ENCODE measurements at regions not wholly inside any gene's neighbourhood (a gene's known extent, or its start where the extent isn't known, plus 50 kb on each side); places are given as distances from the start of the nearest gene placed in this dataset.

DNA sequence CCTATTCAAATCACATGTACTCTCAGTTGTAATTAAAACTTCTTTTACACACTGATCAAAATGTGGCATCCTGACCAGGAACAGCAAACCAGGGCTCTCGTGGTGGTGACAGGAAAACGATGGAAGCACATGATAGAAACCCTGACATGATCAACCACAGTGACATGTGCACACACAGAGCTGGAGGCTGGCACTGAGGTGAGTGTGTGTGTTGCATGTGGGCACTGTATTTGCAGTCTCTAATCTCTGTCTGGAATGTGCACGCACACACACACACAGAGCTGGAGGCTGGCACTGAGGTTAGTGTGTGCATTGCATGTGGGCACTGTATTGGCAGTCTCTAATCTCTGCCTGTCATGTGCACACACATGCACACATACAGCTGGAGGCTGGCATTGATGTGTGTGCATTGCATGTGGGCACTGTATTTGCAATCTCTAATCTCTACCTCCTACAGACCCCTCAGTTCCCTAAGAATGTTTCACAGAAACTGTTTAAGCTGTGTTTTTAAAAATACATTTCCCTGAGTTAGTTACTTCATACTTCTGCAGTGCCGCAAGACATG is 406.9 kb downstream of the SFMBT2 start:
- no peak overlapping the region for H3K9ac ChIP-seq (ENCODE audit: low read length in 2 of 2)
- H3K27me3 ChIP-seq (ENCODE audit: control insufficient read depth in 1 of 2, insufficient read depth in 2 of 2, low read length in 2 of 2), result no peaks in the 10 kb centered on the region
- H3K27ac ChIP-seq (ENCODE audit: low read length), result no peak overlapping the region
- no peaks in the 10 kb centered on the region for H3K36me3 ChIP-seq (ENCODE audit: control insufficient read depth in 2 of 2, insufficient read depth in 2 of 2, low read length in 2 of 2)
- no peak overlapping the region for H3K4me3 ChIP-seq (ENCODE audit: low read length in 2 of 2)
- no peaks in the 10 kb centered on the region for H3K4me1 ChIP-seq (ENCODE audit: control insufficient read depth, insufficient read depth, low read length)
- no peaks in the 10 kb centered on the region for H3K9me3 ChIP-seq (ENCODE audit: control insufficient read depth in 2 of 2, low read length in 2 of 2)

DNA sequence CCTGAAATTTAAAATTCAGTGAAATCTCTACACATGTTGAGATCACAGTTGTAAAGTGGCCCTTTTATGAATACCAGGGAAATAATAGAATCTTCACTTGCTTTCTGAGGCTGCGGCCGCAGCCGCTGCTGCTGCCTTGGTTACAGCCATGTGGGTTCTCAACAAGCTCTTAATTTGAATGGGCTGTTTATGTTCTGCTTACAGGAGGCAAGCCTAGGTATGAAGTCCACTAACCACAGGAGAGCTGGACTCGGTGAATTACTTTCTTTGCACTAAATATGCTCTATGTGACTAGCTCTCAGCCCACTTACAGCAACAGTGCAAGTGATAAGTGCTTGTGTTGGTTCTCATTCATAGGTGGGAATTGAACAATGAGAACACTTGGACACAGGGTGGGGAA is 410.8 kb downstream of the SFMBT2 start:
- no peaks in the 10 kb centered on the region for H3K4me1 ChIP-seq (ENCODE audit: control insufficient read depth, insufficient read depth, low read length)
- no peak overlapping the region for H3K4me3 ChIP-seq (ENCODE audit: low read length in 2 of 2)
- H3K9ac ChIP-seq (ENCODE audit: low read length in 2 of 2), result no peak overlapping the region
- no peaks in the 10 kb centered on the region for H3K27me3 ChIP-seq (ENCODE audit: control insufficient read depth in 1 of 2, insufficient read depth in 2 of 2, low read length in 2 of 2)
- H3K36me3 ChIP-seq (ENCODE audit: control insufficient read depth in 2 of 2, insufficient read depth in 2 of 2, low read length in 2 of 2), result no peaks in the 10 kb centered on the region
- no peaks in the 10 kb centered on the region for H3K9me3 ChIP-seq (ENCODE audit: control insufficient read depth in 2 of 2, low read length in 2 of 2)
- no peak overlapping the region for H3K27ac ChIP-seq (ENCODE audit: low read length)

DNA sequence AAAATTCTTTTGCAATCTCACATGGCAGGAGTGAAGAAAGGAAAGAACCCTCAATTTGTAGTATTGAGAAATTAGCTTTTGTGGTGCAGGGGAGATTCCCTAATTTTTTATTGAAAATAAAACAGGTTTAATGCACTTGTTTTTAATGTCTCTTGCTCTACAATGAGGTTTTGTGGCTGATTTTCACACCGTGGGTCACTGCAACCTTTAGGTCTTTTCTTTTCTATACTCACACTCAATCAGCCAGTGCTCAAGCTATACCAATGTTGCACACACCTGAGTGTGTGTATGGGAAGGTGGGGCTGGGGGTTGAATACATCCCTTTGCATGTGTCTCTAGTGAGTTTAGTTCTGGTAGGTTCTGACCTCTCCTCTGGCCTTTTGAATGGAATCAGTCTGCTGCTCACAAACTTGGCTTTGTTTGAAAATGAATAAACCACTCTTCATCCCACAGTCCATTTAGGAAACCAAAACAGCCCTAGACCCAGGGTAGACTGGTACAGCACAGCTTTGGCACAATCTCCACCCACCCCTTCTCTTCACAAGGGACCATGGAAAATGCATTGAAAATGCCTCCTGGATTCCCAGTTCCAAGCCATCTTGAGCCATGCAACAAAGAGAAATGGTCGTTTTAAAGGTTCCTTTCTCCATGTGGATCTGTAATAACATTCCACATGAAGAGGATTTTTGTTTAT is 411.5 kb downstream of the SFMBT2 start:
- H3K4me1 ChIP-seq (ENCODE audit: control insufficient read depth, insufficient read depth, low read length), result no peaks in the 10 kb centered on the region
- no peak overlapping the region for H3K4me3 ChIP-seq (ENCODE audit: low read length in 2 of 2)
- no peaks in the 10 kb centered on the region for H3K9me3 ChIP-seq (ENCODE audit: control insufficient read depth in 2 of 2, low read length in 2 of 2)
- H3K9ac ChIP-seq (ENCODE audit: low read length in 2 of 2), result no peak overlapping the region
- H3K36me3 ChIP-seq (ENCODE audit: control insufficient read depth in 2 of 2, insufficient read depth in 2 of 2, low read length in 2 of 2), result no peaks in the 10 kb centered on the region
- H3K27me3 ChIP-seq (ENCODE audit: control insufficient read depth in 1 of 2, insufficient read depth in 2 of 2, low read length in 2 of 2), result no peaks in the 10 kb centered on the region
- no peak overlapping the region for H3K27ac ChIP-seq (ENCODE audit: low read length)

DNA sequence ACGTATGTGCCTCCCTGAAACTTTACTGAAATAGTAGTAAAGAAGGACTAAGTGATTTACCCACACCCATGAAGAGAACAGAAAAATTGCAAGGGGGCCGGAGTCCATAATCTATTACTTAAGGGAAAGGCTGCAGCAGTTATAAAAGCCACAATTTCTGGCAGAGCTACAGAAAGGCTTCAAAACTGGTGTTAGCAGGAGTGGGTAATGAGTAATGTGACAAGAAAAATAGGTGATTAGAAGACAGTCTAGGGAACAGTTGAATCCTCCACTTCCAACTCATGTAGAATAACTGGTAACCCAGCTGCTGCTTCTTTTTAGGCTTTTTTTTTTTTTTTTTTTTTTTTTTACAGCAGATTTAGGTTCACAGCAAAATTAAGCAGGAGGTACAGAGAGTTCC is 413.3 kb downstream of the SFMBT2 start:
- no peak overlapping the region for H3K27ac ChIP-seq (ENCODE audit: low read length)

DNA sequence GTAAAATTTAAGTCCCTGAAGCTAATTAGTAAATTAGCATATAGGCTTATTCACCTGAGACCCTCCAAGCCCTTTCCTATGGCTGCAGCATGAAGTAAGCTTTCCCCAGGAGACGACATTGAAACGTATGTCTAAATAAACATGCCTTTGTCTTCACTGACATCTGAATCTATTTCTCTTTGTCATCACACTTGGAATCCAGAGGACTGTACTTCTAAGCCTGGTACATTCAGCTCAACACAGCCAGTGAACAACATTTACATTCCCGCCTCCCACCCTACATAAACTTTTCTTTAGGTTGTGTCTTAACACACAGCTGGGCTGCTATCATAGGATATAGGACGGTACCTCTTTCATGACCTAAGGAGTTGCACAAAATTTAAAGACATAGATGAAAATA is 414.4 kb downstream of the SFMBT2 start:
- Histone ChIP-seq H3K4me1 (ENCODE audit: control insufficient read depth, insufficient read depth, low read length) (no peaks in the 10 kb centered on the region), H3K9ac (ENCODE audit: low read length in 2 of 2) (no peak overlapping the region), H3K4me3 (ENCODE audit: low read length in 2 of 2) (no peak overlapping the region), H3K27ac (ENCODE audit: low read length) (no peak overlapping the region), H3K27me3 (ENCODE audit: control insufficient read depth in 1 of 2, insufficient read depth in 2 of 2, low read length in 2 of 2) (no peaks in the 10 kb centered on the region), H3K9me3 (ENCODE audit: control insufficient read depth in 2 of 2, low read length in 2 of 2) (no peaks in the 10 kb centered on the region), H3K36me3 (ENCODE audit: control insufficient read depth in 2 of 2, insufficient read depth in 2 of 2, low read length in 2 of 2) (no peaks in the 10 kb centered on the region)

More for the DNA sequence above, 413.3 kb downstream of the SFMBT2 start:
- Histone ChIP-seq H3K27me3 (ENCODE audit: control insufficient read depth in 1 of 2, insufficient read depth in 2 of 2, low read length in 2 of 2) (no peaks in the 10 kb centered on the region), H3K4me1 (ENCODE audit: control insufficient read depth, insufficient read depth, low read length) (no peaks in the 10 kb centered on the region), H3K9ac (ENCODE audit: low read length in 2 of 2) (no peak overlapping the region), H3K4me3 (ENCODE audit: low read length in 2 of 2) (no peak overlapping the region), H3K9me3 (ENCODE audit: control insufficient read depth in 2 of 2, low read length in 2 of 2) (no peaks in the 10 kb centered on the region), H3K36me3 (ENCODE audit: control insufficient read depth in 2 of 2, insufficient read depth in 2 of 2, low read length in 2 of 2) (no peaks in the 10 kb centered on the region)

DNA sequence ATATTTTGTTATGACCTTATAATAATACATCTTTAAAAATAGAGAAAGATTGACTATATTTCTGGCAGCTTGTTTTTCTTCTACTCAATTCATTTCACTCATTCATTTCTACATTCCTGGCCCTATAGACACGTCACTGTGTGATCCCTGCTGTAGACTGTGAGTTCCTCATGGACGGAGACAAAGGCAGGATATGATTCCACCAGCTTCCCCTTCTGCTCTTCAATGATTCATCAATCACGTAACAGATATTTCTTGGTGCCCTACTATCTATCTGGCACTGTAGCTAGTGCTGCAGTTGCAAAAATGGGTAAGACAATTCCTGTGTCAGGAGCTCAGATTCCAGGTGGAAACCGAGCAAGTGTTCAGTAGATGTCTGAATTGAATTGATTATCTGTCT is 415.0 kb downstream of the SFMBT2 start:
- no peaks in the 10 kb centered on the region for H3K9me3 ChIP-seq (ENCODE audit: control insufficient read depth in 2 of 2, low read length in 2 of 2)
- H3K27ac ChIP-seq (ENCODE audit: low read length), result no peak overlapping the region
- no peaks in the 10 kb centered on the region for H3K27me3 ChIP-seq (ENCODE audit: control insufficient read depth in 1 of 2, insufficient read depth in 2 of 2, low read length in 2 of 2)
- no peaks in the 10 kb centered on the region for H3K4me1 ChIP-seq (ENCODE audit: control insufficient read depth, insufficient read depth, low read length)
- H3K36me3 ChIP-seq (ENCODE audit: control insufficient read depth in 2 of 2, insufficient read depth in 2 of 2, low read length in 2 of 2), result no peaks in the 10 kb centered on the region
- no peak overlapping the region for H3K4me3 ChIP-seq (ENCODE audit: low read length in 2 of 2)
- no peak overlapping the region for H3K9ac ChIP-seq (ENCODE audit: low read length in 2 of 2)

DNA sequence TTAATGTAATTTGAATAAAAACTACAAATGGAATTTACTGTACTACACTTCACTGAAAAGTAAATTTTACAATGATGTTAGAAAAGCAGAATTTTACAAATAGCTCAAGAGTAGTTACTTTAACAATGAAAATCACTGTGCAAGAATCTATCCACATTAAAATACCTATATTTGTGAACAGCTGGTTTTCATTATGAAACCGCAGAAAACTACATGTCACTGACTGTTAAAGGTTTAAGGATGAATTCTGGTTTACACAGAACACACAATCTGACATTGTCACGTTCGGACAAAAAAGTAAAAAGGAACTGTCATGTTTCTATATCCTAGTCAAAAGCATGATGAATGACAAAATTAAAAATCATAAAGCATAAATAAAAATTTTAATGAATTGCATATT is 415.3 kb upstream of the PRKCQ start:
- no peak overlapping the region for H3K9ac ChIP-seq (ENCODE audit: low read length in 2 of 2)
- H3K27ac ChIP-seq (ENCODE audit: low read length), result no peak overlapping the region
- no peaks in the 10 kb centered on the region for H3K9me3 ChIP-seq (ENCODE audit: control insufficient read depth in 2 of 2, low read length in 2 of 2)
- H3K36me3 ChIP-seq (ENCODE audit: control insufficient read depth in 2 of 2, insufficient read depth in 2 of 2, low read length in 2 of 2), result no peaks in the 10 kb centered on the region
- H3K4me1 ChIP-seq (ENCODE audit: control insufficient read depth, insufficient read depth, low read length), result no peaks in the 10 kb centered on the region
- no peaks in the 10 kb centered on the region for H3K27me3 ChIP-seq (ENCODE audit: control insufficient read depth in 1 of 2, insufficient read depth in 2 of 2, low read length in 2 of 2)
- H3K4me3 ChIP-seq (ENCODE audit: low read length in 2 of 2), result no peak overlapping the region

DNA sequence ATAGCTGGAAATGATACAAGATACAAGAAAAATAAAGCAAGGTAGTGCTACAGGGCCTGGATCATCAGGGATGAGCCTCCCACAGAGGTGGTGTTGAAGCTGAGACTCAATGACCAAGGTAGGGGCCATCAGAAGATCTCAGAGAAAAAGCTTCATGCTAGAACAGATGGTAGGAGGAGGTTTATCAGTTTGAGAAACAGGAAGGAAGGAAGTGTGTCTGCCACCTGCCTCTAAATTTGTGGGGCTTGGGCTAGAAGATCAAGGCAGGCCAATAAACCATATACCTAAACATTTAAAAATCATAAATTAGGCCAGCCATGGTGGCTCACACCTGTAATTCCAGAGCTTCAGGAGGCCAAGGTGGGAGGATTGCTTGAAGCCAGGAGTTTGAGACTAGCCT is 410.8 kb upstream of the PRKCQ start:
- Histone ChIP-seq H3K4me3 (ENCODE audit: low read length in 2 of 2) (no peak overlapping the region), H3K9ac (ENCODE audit: low read length in 2 of 2) (no peak overlapping the region), H3K9me3 (ENCODE audit: control insufficient read depth in 2 of 2, low read length in 2 of 2) (no peaks in the 10 kb centered on the region), H3K27me3 (ENCODE audit: control insufficient read depth in 1 of 2, insufficient read depth in 2 of 2, low read length in 2 of 2) (no peaks in the 10 kb centered on the region), H3K27ac (ENCODE audit: low read length) (no peak overlapping the region), H3K4me1 (ENCODE audit: control insufficient read depth, insufficient read depth, low read length) (no peaks in the 10 kb centered on the region), H3K36me3 (ENCODE audit: control insufficient read depth in 2 of 2, insufficient read depth in 2 of 2, low read length in 2 of 2) (no peaks in the 10 kb centered on the region)

DNA sequence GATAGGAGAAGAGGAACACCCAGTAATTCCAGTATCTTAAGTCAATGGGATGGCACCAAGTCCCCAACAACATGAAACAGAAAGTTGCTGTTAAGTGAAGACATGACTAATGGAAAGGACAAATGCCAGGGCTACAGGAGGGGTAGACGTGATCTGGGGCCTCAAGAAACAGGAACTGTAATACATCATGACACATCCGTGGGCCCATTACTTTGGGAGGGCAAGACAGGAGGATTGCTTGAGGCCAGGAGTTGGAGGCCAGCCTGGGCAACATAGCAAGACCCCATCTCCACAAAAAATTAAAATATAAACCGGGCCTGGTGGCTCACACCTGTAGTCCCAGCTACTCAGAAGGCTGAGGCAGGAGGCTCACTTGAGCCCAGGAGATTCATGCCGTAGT is 408.6 kb upstream of the PRKCQ start:
- no peak overlapping the region for H3K27ac ChIP-seq (ENCODE audit: low read length)
- no peaks in the 10 kb centered on the region for H3K9me3 ChIP-seq (ENCODE audit: control insufficient read depth in 2 of 2, low read length in 2 of 2)
- no peak overlapping the region for H3K4me3 ChIP-seq (ENCODE audit: low read length in 2 of 2)
- no peaks in the 10 kb centered on the region for H3K4me1 ChIP-seq (ENCODE audit: control insufficient read depth, insufficient read depth, low read length)
- H3K36me3 ChIP-seq (ENCODE audit: control insufficient read depth in 2 of 2, insufficient read depth in 2 of 2, low read length in 2 of 2), result no peaks in the 10 kb centered on the region
- H3K27me3 ChIP-seq (ENCODE audit: control insufficient read depth in 1 of 2, insufficient read depth in 2 of 2, low read length in 2 of 2), result no peaks in the 10 kb centered on the region
- H3K9ac ChIP-seq (ENCODE audit: low read length in 2 of 2), result no peak overlapping the region

DNA sequence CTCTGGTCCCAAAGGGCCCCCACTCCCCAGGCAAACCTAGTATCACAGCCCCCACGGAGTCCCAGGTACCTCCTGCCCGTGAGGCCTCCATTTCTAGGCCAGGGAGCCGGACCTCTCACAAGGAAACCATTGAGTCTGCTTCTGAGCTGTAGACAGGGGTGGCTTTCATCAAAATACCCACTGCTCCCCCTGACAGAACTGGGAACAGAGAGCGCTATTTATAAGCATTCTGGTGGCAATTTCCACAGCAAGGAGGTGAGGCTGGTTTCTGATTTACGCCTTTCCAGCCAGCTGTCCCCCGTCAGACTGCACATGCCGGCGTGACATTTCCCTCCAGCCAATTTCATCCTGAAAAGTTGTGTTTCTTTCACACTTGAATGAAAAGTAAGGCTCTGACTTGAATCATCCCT is 407.5 kb upstream of the PRKCQ start:
- Histone ChIP-seq H3K4me3 (ENCODE audit: low read length in 2 of 2) (no peak overlapping the region), H3K27ac (ENCODE audit: low read length) (no peak overlapping the region), H3K9ac (ENCODE audit: low read length in 2 of 2) (no peak overlapping the region), H3K4me1 (ENCODE audit: control insufficient read depth, insufficient read depth, low read length) (no peaks in the 10 kb centered on the region), H3K9me3 (ENCODE audit: control insufficient read depth in 2 of 2, low read length in 2 of 2) (no peaks in the 10 kb centered on the region), H3K36me3 (ENCODE audit: control insufficient read depth in 2 of 2, insufficient read depth in 2 of 2, low read length in 2 of 2) (no peaks in the 10 kb centered on the region), H3K27me3 (ENCODE audit: control insufficient read depth in 1 of 2, insufficient read depth in 2 of 2, low read length in 2 of 2) (no peaks in the 10 kb centered on the region)

DNA sequence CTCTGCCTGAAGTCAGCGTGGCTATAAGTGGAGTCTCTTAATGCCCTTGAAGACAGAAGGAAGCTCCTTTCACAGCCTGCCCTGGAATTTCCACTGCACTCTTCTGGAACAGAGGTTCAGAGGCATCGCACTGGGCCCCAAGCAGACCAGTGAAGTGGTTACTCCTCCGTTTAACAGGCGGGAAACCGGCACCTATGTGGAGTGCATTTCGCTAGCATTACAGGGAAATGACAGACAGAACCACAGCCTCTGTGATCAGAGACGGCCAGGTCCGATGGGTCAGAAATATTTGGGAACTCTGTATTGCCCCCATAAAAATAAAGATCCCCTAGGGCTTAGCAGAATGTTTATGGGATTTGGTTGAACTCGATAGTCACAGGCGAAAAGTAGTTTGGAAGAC is 406.9 kb upstream of the PRKCQ start:
- Histone ChIP-seq H3K4me1 (ENCODE audit: control insufficient read depth, insufficient read depth, low read length) (no peaks in the 10 kb centered on the region), H3K27me3 (ENCODE audit: control insufficient read depth in 1 of 2, insufficient read depth in 2 of 2, low read length in 2 of 2) (no peaks in the 10 kb centered on the region), H3K9ac (ENCODE audit: low read length in 2 of 2) (no peak overlapping the region), H3K4me3 (ENCODE audit: low read length in 2 of 2) (no peak overlapping the region), H3K9me3 (ENCODE audit: control insufficient read depth in 2 of 2, low read length in 2 of 2) (no peaks in the 10 kb centered on the region), H3K27ac (ENCODE audit: low read length) (no peak overlapping the region), H3K36me3 (ENCODE audit: control insufficient read depth in 2 of 2, insufficient read depth in 2 of 2, low read length in 2 of 2) (no peaks in the 10 kb centered on the region)
